ENCODE measurements at regions not wholly inside any gene's neighbourhood (a gene's known extent, or its start where the extent isn't known, plus 50 kb on each side); places are given as distances from the start of the nearest gene placed in this dataset.

GRCh38 chr11:116505298-116506262, 267.2 kb downstream of the BUD13 start:
- no peak for DNase-seq (ENCODE audit: low read depth in 2 of 2)

GRCh38 chr11:116504541-116505297, 268.1 kb downstream of the BUD13 start:
- DNase-seq (ENCODE audit: low read depth in 2 of 2): no peak

- no peak for DNase-seq (ENCODE audit: low read depth in 2 of 2)
These were observed 269.3 kb downstream of the BUD13 start for GRCh38 chr11:116503216-116504160.

- no peak for DNase-seq (ENCODE audit: low read depth in 2 of 2)
These were observed 270.1 kb downstream of the BUD13 start for GRCh38 chr11:116502641-116503061.

GRCh38 chr11:116501728-116502127, 271.1 kb downstream of the BUD13 start:
- no peak for DNase-seq (ENCODE audit: low read depth in 2 of 2)

- no peak for DNase-seq (ENCODE audit: low read depth in 2 of 2)
These were observed 271.7 kb downstream of the BUD13 start for GRCh38 chr11:116500947-116501602.

- DNase-seq (ENCODE audit: low read depth in 2 of 2): no peak
These were observed 272.5 kb downstream of the BUD13 start for GRCh38 chr11:116500026-116500946.

GRCh38 chr11:116499396-116500003, 273.3 kb downstream of the BUD13 start:
- DNase-seq (ENCODE audit: low read depth in 2 of 2): peak; percentile 55 to 70

GRCh38 chr11:116498161-116498560, 274.6 kb downstream of the BUD13 start:
- DNase-seq (ENCODE audit: low read depth in 2 of 2): no peak

GRCh38 chr11:116492600-116492999, 280.2 kb downstream of the BUD13 start:
- DNase-seq (ENCODE audit: low read depth in 2 of 2): no peak

GRCh38 chr11:116488836-116489389, 283.9 kb downstream of the BUD13 start:
- DNase-seq (ENCODE audit: low read depth in 2 of 2): no peak

- no peak for DNase-seq (ENCODE audit: low read depth in 2 of 2)
These were observed 287.4 kb downstream of the BUD13 start for GRCh38 chr11:116485425-116485824.

GRCh38 chr11:116482716-116483115, 290.1 kb downstream of the BUD13 start:
- no peak for DNase-seq (ENCODE audit: low read depth in 2 of 2)

- DNase-seq (ENCODE audit: low read depth in 2 of 2): no peak
These were observed 291.6 kb downstream of the BUD13 start for GRCh38 chr11:116481126-116481675.

- no peak for DNase-seq (ENCODE audit: low read depth in 2 of 2)
These were observed 293.8 kb downstream of the BUD13 start for GRCh38 chr11:116478669-116479668.

- no peak for DNase-seq (ENCODE audit: low read depth in 2 of 2)
These were observed 294.6 kb downstream of the BUD13 start for GRCh38 chr11:116478205-116478604.

GRCh38 chr11:116473790-116474346, 298.9 kb downstream of the BUD13 start:
- no peak for DNase-seq (ENCODE audit: low read depth in 2 of 2)
